ENCODE measurements at regions not wholly inside any gene's neighbourhood (a gene's known extent, or its start where the extent isn't known, plus 50 kb on each side); places are given as distances from the start of the nearest gene placed in this dataset.
"Not testable (repeated sequence)": the region's sequence is repeated elsewhere in the genome, so short reads cannot be mapped to it uniquely, and the experiment has no call there.

GRCh38 chr7:8809320-8809719, 375.9 kb downstream of the NXPH1 start:
- DNase-seq (ENCODE audit: low spot score), result no peak

- no peak for DNase-seq (ENCODE audit: low spot score)
These were observed 384.1 kb downstream of the NXPH1 start for GRCh38 chr7:8817448-8818036.

- no peak for DNase-seq (ENCODE audit: low spot score)
These were observed 385.0 kb downstream of the NXPH1 start for GRCh38 chr7:8818406-8818805.

GRCh38 chr7:8822595-8822994, 389.2 kb downstream of the NXPH1 start:
- DNase-seq (ENCODE audit: low spot score), result no peak

GRCh38 chr7:8823486-8823885, 390.1 kb downstream of the NXPH1 start:
- DNase-seq (ENCODE audit: low spot score), result no peak

GRCh38 chr7:8827329-8827728, 393.9 kb downstream of the NXPH1 start:
- DNase-seq (ENCODE audit: low spot score), result no peak

GRCh38 chr7:8829100-8829499, 395.7 kb downstream of the NXPH1 start:
- no peak for DNase-seq (ENCODE audit: low spot score)

- no peak for DNase-seq (ENCODE audit: low spot score)
These were observed 398.0 kb downstream of the NXPH1 start for GRCh38 chr7:8831376-8831775.

- DNase-seq (ENCODE audit: low spot score), result no peak
These were observed 399.9 kb downstream of the NXPH1 start for GRCh38 chr7:8833355-8833754.

GRCh38 chr7:8841171-8841570, 407.8 kb downstream of the NXPH1 start:
- DNase-seq (ENCODE audit: low spot score), result no peak

GRCh38 chr7:8871716-8872115, 438.3 kb downstream of the NXPH1 start:
- no peak for DNase-seq (ENCODE audit: low spot score)

- DNase-seq (ENCODE audit: low spot score), result no peak
These were observed 448.5 kb downstream of the NXPH1 start for GRCh38 chr7:8881916-8882315.

- DNase-seq (ENCODE audit: low spot score), result no peak
These were observed 452.1 kb downstream of the NXPH1 start for GRCh38 chr7:8885480-8886000.

- DNase-seq (ENCODE audit: low spot score), result not testable (repeated sequence)
These were observed 456.9 kb downstream of the NXPH1 start for GRCh38 chr7:8890346-8890745.

GRCh38 chr7:8893775-8894174, 460.4 kb downstream of the NXPH1 start:
- DNase-seq (ENCODE audit: low spot score), result no peak

GRCh38 chr7:8906396-8907075, 473.1 kb downstream of the NXPH1 start:
- DNase-seq (ENCODE audit: low spot score), result no peak

GRCh38 chr7:8908889-8909288, 475.5 kb downstream of the NXPH1 start:
- DNase-seq (ENCODE audit: low spot score), result no peak

GRCh38 chr7:8913682-8914081, 480.3 kb downstream of the NXPH1 start:
- DNase-seq (ENCODE audit: low spot score), result no peak

GRCh38 chr7:8921807-8922206, 488.4 kb downstream of the NXPH1 start:
- no peak for DNase-seq (ENCODE audit: low spot score)

GRCh38 chr7:8922726-8923125, 489.3 kb downstream of the NXPH1 start:
- DNase-seq (ENCODE audit: low spot score), result no peak

- DNase-seq (ENCODE audit: low spot score), result no peak
These were observed 489.9 kb downstream of the NXPH1 start for GRCh38 chr7:8923164-8923806.

- DNase-seq (ENCODE audit: low spot score), result no peak
These were observed 498.7 kb downstream of the NXPH1 start for GRCh38 chr7:8931906-8932646.

- no peak for DNase-seq (ENCODE audit: low spot score)
These were observed 499.3 kb downstream of the NXPH1 start for GRCh38 chr7:8932751-8933150.
